WTC11 (cell line): ENCODE measurements at regions not wholly inside any gene's neighbourhood (a gene's known extent, or its start where the extent isn't known, plus 50 kb on each side); places are given as distances from the start of the nearest gene placed in this dataset.

Experiments
- ATAC-seq: fragments of 200-7000 bp; cut with Tn5 transposase; 2 replicates; pipeline ENCODE4 v1.10.0; 2021; ENCODE audit warnings: mild to moderate bottlenecking, moderate library complexity
- CTCF ChIA-PET: fragments of 300-600 bp; sonication (Branson Sonifier 250); formaldehyde crosslinking; loops from one replicate; lab custom pipeline; 2021; ENCODE audit warnings: antibody characterized with exemption; lab: Charles Lee
- POLR2A ChIA-PET: fragments of 350-600 bp; sonication (Branson Sonifier 250); formaldehyde crosslinking; loops from one replicate; lab custom pipeline; 2021; ENCODE audit warnings: antibody characterized with exemption; lab: Charles Lee
- DNase-seq: peaks from one replicate; pipeline ENCODE4 v3.0.0; 2021; ENCODE audit warnings: low spot score
- H3K27ac Mint-ChIP-seq: 2 replicates; pipeline ENCODE4 v1.8.0; 2021; ENCODE audit warnings: mixed read lengths
- H3K27me3 Mint-ChIP-seq: 2 replicates; pipeline ENCODE4 v1.8.0; 2021; ENCODE audit warnings: low read depth, mild to moderate bottlenecking, moderate library complexity, mixed read lengths
- H3K36me3 Mint-ChIP-seq: 2 replicates; pipeline ENCODE4 v1.8.0; 2021; ENCODE audit warnings: mixed read lengths
- H3K4me1 Mint-ChIP-seq: 2 replicates; pipeline ENCODE4 v1.8.0; 2022; ENCODE audit warnings: mixed read lengths
- H3K4me3 Mint-ChIP-seq: 2 replicates; pipeline ENCODE4 v1.8.0; 2021; ENCODE audit warnings: mild to moderate bottlenecking, moderate library complexity, mixed read lengths
- H3K9me3 Mint-ChIP-seq: 2 replicates; pipeline ENCODE4 v1.8.0; 2021; ENCODE audit warnings: mixed read lengths
- NR1H2 ChIP-seq: sonication (generic); formaldehyde crosslinking; IDR thresholded peaks from 2 replicates; pipeline ENCODE4 v1.9.0; 2021; ENCODE audit warnings: mild to moderate bottlenecking, moderate library complexity, missing genetic modification reagents
- PRRX2 ChIP-seq: fragments of 250-450 bp; sonication (Bioruptor Pico); IDR thresholded peaks from 2 replicates; pipeline ENCODE4 v1.8.0; 2021; ENCODE audit warnings: mild to moderate bottlenecking
- ZNF121 ChIP-seq: sonication (generic); formaldehyde crosslinking; IDR thresholded peaks from 2 replicates; pipeline ENCODE4 v1.8.0; 2023; ENCODE audit warnings: missing genetic modification reagents
- ZNF138 ChIP-seq: sonication (generic); formaldehyde crosslinking; conservative IDR thresholded peaks from 2 replicates; pipeline ENCODE4 v1.8.1; 2022; ENCODE audit warnings: mild to moderate bottlenecking, moderate library complexity, missing genetic modification reagents
- ZNF263 ChIP-seq: sonication (generic); formaldehyde crosslinking; IDR thresholded peaks from 2 replicates; pipeline ENCODE4 v1.8.1; 2022; ENCODE audit warnings: low read depth, mild to moderate bottlenecking, moderate library complexity, missing genetic modification reagents
- ZNF416 ChIP-seq: fragments of 250-450 bp; sonication (Bioruptor Pico); IDR thresholded peaks from 2 replicates; pipeline ENCODE4 v1.9.0; 2021; ENCODE audit warnings: mild to moderate bottlenecking, inconsistent platforms
- ZNF423 ChIP-seq: fragments of 250-450 bp; sonication (Bioruptor Pico); IDR thresholded peaks from 2 replicates; pipeline ENCODE4 v2.1.2; 2022; ENCODE audit warnings: mild to moderate bottlenecking, moderate library complexity
- ZNF671 ChIP-seq: fragments of 250-450 bp; sonication (Bioruptor Pico); IDR thresholded peaks from 2 replicates; pipeline ENCODE4 v1.8.0; 2021; ENCODE audit warnings: mild to moderate bottlenecking
- TF ChIP-seq, protein P1 (sequence below): sonication (generic); formaldehyde crosslinking; IDR thresholded peaks from 2 replicates; pipeline ENCODE4 v1.8.1; 2022; ENCODE audit warnings: low read depth, mild to moderate bottlenecking, moderate library complexity, missing genetic modification reagents, borderline replicate concordance
- TF ChIP-seq, protein P2 (sequence below): sonication (generic); formaldehyde crosslinking; IDR thresholded peaks from 2 replicates; pipeline ENCODE4 v1.8.0; 2023; ENCODE audit warnings: missing genetic modification reagents
- TF ChIP-seq, protein P3 (sequence below): fragments of 250-450 bp; sonication (Bioruptor Pico); IDR thresholded peaks from 2 replicates; pipeline ENCODE4 v1.9.0; 2021; ENCODE audit warnings: mild to moderate bottlenecking, borderline replicate concordance
- TF ChIP-seq, protein P4 (sequence below): fragments of 250-450 bp; sonication (Bioruptor Pico); IDR thresholded peaks from 2 replicates; pipeline ENCODE4 v1.9.0; 2021; ENCODE audit warnings: mild to moderate bottlenecking
- TF ChIP-seq, protein P5 (sequence below): fragments of 200-600 bp; IDR thresholded peaks from 2 replicates; pipeline ENCODE4 v1.8.0; 2022; ENCODE audit warnings: antibody characterized with exemption
- TF ChIP-seq, protein P6 (sequence below): sonication (generic); formaldehyde crosslinking; IDR thresholded peaks from 2 replicates; pipeline ENCODE4 v1.8.1; 2023; ENCODE audit warnings: mild to moderate bottlenecking, missing genetic modification reagents, moderate library complexity
- TF ChIP-seq, protein P7 (sequence below): sonication (generic); formaldehyde crosslinking; IDR thresholded peaks from 2 replicates; pipeline ENCODE4 v1.8.1; 2023; ENCODE audit warnings: mild to moderate bottlenecking, missing genetic modification reagents, borderline replicate concordance

DNA sequence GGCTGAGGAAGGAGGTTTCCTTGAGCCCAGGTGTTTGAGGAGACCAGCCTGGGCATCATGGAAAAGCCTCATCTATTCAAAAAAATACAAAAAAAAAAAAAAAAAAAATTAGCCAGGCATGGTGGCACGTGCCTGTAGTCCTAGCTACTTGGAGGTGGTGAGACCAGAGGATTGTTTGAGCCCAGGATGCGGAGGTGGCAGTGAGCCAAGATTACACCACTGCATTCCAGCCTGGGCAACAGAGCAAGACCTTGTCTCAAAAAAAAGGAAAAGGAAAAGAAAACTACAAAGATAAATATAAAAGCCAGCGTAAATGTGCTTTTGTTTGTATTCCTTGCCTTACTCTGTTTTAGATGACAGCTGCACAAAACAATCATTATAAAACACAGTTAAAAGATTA, 2249.2 kb upstream of the C9orf72 start:
- POLR2A ChIA-PET, result no interaction called here
- no peak overlapping the region for H3K4me3 Mint-ChIP-seq
- DNase-seq (no peak), ATAC-seq (no peak)
- CTCF ChIA-PET, result interaction anchor here (0.6 kb wide), 1 partner anchor 595 kb away, joined by 3 read pairs; no protein-coding TSS in a partner anchor
- H3K27me3 Mint-ChIP-seq, result no peaks in the 10 kb centered on the region
- H3K9me3 Mint-ChIP-seq, result peaks cover 50% of the 10 kb centered on the region
- peaks cover 34% of the 10 kb centered on the region for H3K36me3 Mint-ChIP-seq
- no peaks in the 10 kb centered on the region for H3K4me1 Mint-ChIP-seq
- no peak overlapping the region for H3K27ac Mint-ChIP-seq
- TF ChIP-seq ZNF671, result no peak
- TF ChIP-seq, all 79 proteins: peak for 0

DNA sequence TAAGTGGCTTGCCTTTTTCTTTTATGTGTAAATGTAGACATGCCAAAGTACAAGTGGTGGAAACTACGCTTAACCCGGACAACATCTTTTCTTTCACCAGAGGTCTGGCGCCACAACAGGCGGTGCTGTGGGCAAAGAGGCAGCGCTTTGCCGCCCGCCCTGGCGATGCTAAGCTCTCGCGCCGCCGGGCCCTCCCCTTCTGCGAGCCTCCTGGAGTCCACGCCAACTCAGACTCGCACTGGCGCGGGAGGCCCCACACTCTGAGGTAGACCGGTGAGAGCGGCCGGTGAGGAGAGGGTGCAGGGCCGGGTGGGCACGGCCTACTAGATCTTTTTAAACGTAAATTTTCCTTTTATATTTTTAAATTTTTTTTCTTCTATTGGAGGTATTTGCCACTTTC, 2253.1 kb upstream of the C9orf72 start:
- ChIA-PET CTCF (no interaction called here), POLR2A (no interaction called here)
- Mint-ChIP-seq H3K4me1 (no peaks in the 10 kb centered on the region), H3K27me3 (no peaks in the 10 kb centered on the region), H3K4me3 (no peak overlapping the region)
- no peak for TF ChIP-seq NR1H2 (CRISPR knock-in tag)
- TF ChIP-seq, protein P1, sequence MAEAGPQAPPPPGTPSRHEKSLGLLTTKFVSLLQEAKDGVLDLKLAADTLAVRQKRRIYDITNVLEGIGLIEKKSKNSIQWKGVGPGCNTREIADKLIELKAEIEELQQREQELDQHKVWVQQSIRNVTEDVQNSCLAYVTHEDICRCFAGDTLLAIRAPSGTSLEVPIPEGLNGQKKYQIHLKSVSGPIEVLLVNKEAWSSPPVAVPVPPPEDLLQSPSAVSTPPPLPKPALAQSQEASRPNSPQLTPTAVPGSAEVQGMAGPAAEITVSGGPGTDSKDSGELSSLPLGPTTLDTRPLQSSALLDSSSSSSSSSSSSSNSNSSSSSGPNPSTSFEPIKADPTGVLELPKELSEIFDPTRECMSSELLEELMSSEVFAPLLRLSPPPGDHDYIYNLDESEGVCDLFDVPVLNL (CRISPR knock-in tag), result no peak
- TF ChIP-seq, protein P2, sequence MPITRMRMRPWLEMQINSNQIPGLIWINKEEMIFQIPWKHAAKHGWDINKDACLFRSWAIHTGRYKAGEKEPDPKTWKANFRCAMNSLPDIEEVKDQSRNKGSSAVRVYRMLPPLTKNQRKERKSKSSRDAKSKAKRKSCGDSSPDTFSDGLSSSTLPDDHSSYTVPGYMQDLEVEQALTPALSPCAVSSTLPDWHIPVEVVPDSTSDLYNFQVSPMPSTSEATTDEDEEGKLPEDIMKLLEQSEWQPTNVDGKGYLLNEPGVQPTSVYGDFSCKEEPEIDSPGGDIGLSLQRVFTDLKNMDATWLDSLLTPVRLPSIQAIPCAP, result no peak
- TF ChIP-seq, protein P3, sequence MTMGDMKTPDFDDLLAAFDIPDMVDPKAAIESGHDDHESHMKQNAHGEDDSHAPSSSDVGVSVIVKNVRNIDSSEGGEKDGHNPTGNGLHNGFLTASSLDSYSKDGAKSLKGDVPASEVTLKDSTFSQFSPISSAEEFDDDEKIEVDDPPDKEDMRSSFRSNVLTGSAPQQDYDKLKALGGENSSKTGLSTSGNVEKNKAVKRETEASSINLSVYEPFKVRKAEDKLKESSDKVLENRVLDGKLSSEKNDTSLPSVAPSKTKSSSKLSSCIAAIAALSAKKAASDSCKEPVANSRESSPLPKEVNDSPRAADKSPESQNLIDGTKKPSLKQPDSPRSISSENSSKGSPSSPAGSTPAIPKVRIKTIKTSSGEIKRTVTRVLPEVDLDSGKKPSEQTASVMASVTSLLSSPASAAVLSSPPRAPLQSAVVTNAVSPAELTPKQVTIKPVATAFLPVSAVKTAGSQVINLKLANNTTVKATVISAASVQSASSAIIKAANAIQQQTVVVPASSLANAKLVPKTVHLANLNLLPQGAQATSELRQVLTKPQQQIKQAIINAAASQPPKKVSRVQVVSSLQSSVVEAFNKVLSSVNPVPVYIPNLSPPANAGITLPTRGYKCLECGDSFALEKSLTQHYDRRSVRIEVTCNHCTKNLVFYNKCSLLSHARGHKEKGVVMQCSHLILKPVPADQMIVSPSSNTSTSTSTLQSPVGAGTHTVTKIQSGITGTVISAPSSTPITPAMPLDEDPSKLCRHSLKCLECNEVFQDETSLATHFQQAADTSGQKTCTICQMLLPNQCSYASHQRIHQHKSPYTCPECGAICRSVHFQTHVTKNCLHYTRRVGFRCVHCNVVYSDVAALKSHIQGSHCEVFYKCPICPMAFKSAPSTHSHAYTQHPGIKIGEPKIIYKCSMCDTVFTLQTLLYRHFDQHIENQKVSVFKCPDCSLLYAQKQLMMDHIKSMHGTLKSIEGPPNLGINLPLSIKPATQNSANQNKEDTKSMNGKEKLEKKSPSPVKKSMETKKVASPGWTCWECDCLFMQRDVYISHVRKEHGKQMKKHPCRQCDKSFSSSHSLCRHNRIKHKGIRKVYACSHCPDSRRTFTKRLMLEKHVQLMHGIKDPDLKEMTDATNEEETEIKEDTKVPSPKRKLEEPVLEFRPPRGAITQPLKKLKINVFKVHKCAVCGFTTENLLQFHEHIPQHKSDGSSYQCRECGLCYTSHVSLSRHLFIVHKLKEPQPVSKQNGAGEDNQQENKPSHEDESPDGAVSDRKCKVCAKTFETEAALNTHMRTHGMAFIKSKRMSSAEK, result no peak
- no peak for TF ChIP-seq ZNF121
- TF ChIP-seq PRRX2, result no peak
- no peak for TF ChIP-seq ZNF671
- TF ChIP-seq, all 79 proteins: peak for 0
- ATAC-seq (no peak), DNase-seq (no peak)
- no peak overlapping the region for H3K27ac Mint-ChIP-seq
- H3K36me3 Mint-ChIP-seq, result peaks cover 15% of the 10 kb centered on the region
- peaks cover 30% of the 10 kb centered on the region for H3K9me3 Mint-ChIP-seq

DNA sequence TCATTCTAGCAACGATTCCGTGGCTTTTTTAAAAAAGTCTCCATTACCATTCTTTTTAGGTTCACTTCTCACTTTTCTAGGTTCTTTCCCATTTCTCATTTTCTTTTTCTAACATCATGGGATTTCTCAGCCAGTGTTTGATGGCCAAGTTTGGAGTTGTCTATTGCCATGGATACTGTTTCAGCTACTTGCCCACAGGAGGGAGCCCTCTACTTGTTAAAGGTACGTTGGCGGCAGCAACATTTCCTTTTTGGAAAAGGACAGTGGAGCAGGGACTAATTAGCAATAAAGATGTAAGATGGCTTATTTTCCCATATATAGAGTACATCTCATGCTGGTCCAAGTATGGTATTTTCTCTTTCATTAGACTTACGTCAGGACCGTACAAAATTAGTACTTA, 2257.5 kb upstream of the C9orf72 start:
- Mint-ChIP-seq H3K4me1 (peaks cover 13% of the 10 kb centered on the region), H3K27me3 (no peaks in the 10 kb centered on the region), H3K36me3 (peaks cover 15% of the 10 kb centered on the region), H3K4me3 (no peak overlapping the region), H3K27ac (no peak overlapping the region), H3K9me3 (peaks cover 23% of the 10 kb centered on the region)
- POLR2A ChIA-PET, result no interaction called here
- CTCF ChIA-PET, result no interaction called here
- DNase-seq (peak; percentile 54), ATAC-seq (peak; percentile 79)
- TF ChIP-seq, protein P4, sequence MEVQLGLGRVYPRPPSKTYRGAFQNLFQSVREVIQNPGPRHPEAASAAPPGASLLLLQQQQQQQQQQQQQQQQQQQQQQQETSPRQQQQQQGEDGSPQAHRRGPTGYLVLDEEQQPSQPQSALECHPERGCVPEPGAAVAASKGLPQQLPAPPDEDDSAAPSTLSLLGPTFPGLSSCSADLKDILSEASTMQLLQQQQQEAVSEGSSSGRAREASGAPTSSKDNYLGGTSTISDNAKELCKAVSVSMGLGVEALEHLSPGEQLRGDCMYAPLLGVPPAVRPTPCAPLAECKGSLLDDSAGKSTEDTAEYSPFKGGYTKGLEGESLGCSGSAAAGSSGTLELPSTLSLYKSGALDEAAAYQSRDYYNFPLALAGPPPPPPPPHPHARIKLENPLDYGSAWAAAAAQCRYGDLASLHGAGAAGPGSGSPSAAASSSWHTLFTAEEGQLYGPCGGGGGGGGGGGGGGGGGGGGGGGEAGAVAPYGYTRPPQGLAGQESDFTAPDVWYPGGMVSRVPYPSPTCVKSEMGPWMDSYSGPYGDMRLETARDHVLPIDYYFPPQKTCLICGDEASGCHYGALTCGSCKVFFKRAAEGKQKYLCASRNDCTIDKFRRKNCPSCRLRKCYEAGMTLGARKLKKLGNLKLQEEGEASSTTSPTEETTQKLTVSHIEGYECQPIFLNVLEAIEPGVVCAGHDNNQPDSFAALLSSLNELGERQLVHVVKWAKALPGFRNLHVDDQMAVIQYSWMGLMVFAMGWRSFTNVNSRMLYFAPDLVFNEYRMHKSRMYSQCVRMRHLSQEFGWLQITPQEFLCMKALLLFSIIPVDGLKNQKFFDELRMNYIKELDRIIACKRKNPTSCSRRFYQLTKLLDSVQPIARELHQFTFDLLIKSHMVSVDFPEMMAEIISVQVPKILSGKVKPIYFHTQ, result no peak
- no peak for TF ChIP-seq ZNF138
- TF ChIP-seq, protein P5, sequence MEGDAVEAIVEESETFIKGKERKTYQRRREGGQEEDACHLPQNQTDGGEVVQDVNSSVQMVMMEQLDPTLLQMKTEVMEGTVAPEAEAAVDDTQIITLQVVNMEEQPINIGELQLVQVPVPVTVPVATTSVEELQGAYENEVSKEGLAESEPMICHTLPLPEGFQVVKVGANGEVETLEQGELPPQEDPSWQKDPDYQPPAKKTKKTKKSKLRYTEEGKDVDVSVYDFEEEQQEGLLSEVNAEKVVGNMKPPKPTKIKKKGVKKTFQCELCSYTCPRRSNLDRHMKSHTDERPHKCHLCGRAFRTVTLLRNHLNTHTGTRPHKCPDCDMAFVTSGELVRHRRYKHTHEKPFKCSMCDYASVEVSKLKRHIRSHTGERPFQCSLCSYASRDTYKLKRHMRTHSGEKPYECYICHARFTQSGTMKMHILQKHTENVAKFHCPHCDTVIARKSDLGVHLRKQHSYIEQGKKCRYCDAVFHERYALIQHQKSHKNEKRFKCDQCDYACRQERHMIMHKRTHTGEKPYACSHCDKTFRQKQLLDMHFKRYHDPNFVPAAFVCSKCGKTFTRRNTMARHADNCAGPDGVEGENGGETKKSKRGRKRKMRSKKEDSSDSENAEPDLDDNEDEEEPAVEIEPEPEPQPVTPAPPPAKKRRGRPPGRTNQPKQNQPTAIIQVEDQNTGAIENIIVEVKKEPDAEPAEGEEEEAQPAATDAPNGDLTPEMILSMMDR, result peak; percentile 42
- TF ChIP-seq, protein P1 (CRISPR knock-in tag), result no peak
- no peak for TF ChIP-seq ZNF263 (CRISPR knock-in tag)
- TF ChIP-seq ZNF416 (CRISPR knock-in tag), result no peak
- TF ChIP-seq, protein P6, sequence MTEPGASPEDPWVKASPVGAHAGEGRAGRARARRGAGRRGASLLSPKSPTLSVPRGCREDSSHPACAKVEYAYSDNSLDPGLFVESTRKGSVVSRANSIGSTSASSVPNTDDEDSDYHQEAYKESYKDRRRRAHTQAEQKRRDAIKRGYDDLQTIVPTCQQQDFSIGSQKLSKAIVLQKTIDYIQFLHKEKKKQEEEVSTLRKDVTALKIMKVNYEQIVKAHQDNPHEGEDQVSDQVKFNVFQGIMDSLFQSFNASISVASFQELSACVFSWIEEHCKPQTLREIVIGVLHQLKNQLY (CRISPR knock-in tag), result no peak
- TF ChIP-seq, protein P7, sequence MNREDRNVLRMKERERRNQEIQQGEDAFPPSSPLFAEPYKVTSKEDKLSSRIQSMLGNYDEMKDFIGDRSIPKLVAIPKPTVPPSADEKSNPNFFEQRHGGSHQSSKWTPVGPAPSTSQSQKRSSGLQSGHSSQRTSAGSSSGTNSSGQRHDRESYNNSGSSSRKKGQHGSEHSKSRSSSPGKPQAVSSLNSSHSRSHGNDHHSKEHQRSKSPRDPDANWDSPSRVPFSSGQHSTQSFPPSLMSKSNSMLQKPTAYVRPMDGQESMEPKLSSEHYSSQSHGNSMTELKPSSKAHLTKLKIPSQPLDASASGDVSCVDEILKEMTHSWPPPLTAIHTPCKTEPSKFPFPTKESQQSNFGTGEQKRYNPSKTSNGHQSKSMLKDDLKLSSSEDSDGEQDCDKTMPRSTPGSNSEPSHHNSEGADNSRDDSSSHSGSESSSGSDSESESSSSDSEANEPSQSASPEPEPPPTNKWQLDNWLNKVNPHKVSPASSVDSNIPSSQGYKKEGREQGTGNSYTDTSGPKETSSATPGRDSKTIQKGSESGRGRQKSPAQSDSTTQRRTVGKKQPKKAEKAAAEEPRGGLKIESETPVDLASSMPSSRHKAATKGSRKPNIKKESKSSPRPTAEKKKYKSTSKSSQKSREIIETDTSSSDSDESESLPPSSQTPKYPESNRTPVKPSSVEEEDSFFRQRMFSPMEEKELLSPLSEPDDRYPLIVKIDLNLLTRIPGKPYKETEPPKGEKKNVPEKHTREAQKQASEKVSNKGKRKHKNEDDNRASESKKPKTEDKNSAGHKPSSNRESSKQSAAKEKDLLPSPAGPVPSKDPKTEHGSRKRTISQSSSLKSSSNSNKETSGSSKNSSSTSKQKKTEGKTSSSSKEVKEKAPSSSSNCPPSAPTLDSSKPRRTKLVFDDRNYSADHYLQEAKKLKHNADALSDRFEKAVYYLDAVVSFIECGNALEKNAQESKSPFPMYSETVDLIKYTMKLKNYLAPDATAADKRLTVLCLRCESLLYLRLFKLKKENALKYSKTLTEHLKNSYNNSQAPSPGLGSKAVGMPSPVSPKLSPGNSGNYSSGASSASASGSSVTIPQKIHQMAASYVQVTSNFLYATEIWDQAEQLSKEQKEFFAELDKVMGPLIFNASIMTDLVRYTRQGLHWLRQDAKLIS (CRISPR knock-in tag), result no peak
- no peak for TF ChIP-seq ZNF423 (CRISPR knock-in tag)
- TF ChIP-seq ZNF121, result 0 out of 2 replicates have a peak, but pooled peaks have one; percentile 48
